ENCODE measurements at regions not wholly inside any gene's neighbourhood (a gene's known extent, or its start where the extent isn't known, plus 50 kb on each side); places are given as distances from the start of the nearest gene placed in this dataset.

GRCh38 chr12:76256904-76257303 lies 91.3 kb downstream of the BBS10 start:
- DNase-seq (ENCODE audit: low read depth), result no peak

- DNase-seq (ENCODE audit: low read depth), result no peak
Observed at GRCh38 chr12:76256321-76256720, 91.9 kb downstream of the BBS10 start.

DNA sequence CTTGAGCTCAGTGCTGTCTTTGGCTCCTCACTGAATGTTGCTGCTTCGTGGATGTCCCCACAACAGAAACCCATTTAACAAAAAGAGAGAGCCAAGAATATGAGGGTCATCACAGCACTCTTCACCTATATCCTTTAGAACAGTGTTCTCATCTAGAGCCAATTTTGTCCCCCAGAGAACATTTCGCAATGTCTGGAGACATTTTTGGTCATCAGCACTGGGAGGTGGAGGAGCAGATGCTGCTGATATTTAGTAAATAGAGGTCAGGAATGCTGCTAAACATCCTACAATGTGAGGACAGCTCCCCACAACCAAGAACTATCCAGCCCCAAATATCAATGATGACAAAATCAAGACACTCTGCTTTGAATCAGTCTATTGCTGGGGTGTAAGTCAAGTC lies 92.5 kb downstream of the BBS10 start:
- DNase-seq (ENCODE audit: low read depth), result no peak

DNA sequence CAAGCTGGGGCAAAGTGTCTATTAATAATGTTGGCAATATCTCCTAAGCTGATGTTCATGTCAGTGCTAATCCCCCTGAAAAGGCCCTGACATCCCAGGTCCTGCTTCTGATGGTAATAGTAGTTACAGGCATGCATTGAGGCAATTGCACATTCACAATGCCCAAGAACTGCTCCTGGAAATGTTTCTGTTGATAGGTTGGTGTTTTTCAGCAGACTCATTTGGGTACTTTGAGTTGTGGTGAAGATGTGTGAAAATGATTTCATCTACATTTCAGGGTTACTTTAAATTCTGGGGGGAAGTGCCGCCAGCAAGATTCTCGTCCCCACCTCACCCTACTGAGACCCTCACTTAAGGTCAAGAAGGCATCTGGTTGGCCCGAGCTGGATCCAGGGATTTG lies 92.9 kb downstream of the BBS10 start:
- no peak for DNase-seq (ENCODE audit: low read depth)

DNA sequence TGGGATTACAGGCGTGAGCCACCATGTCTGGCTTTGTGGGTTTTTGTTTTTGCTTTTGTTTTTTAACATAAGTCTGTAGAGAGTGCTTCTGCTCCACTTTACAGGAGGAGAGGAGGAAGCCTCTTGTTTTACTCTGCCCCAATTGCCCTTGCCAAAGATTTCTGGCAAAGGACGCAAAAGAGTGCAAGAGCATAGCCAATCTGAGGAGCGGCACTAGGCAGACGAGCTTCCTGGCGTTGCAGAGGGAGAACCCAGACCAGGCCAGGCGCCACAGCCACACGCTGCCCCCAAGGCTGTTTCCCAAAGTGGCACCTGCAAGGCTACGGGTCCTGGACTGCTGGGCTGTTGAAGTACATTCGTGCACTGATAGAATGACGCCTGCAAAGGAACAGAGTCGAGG lies 96.2 kb downstream of the BBS10 start:
- DNase-seq (ENCODE audit: low read depth), result no peak

GRCh38 chr12:76250256-76250655 lies 98.0 kb downstream of the BBS10 start:
- no peak for DNase-seq (ENCODE audit: low read depth)

- DNase-seq (ENCODE audit: low read depth), result no peak
Observed at GRCh38 chr12:76249501-76249900, 98.7 kb downstream of the BBS10 start.

GRCh38 chr12:76247992-76248391 lies 100.2 kb downstream of the BBS10 start:
- no peak for DNase-seq (ENCODE audit: low read depth)

- DNase-seq (ENCODE audit: low read depth), result no peak
Observed at GRCh38 chr12:76247026-76247646, 101.1 kb downstream of the BBS10 start.

DNA sequence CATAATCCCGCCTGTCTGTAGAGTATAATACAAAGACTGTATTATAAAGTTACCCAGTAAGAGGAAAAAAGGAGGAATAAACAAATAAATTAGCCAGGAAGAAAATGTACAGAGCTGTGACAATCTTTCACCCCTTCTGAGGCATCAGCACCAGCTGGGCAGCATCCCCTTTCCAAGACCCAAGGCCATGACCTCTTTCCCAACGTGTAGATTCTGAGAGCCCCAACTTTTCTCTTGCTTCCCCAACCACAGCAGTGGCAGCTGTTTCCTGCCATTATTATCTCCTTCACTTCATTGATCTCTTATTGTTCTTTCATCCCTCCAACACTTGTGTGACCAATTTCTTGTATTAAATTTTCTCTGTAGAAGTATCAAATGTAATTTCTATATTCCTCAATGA lies 101.6 kb downstream of the BBS10 start:
- DNase-seq (ENCODE audit: low read depth), result no peak

GRCh38 chr12:76244300-76244699 lies 103.9 kb downstream of the BBS10 start:
- DNase-seq (ENCODE audit: low read depth), result no peak

DNA sequence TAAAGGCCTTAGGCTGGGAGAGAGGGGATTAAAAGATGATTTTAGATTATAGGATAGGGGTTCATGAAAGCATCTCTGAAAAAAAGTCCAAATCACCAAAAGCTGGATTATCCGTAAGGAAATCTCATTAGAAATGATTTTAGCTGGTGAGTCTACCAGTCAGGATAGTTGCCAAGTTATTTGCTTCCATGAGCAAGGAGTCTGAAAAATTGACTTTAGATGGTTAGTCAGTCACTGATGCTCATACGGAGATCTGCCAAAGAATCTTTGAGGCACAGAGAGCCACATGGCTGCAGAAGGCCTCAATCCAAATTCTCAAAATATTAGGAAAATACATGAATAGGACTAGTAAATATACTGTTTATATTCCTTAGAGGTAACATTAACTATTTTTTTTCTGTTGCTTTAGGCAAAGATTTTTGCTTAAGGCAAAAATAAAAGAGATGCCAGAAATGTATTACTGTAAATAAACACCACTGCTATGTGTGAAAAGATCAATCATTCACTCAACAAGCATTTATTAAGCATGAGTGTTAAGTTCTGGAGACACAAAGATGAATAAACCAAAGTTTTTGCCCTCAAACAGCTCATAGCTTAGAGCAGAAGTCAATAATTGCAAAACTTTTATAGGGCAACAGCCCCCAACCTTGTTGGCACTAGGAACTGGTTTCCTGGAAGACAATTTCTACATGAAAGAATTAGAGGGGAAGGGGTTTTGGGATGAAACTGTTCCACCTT lies 105.2 kb downstream of the BBS10 start:
- DNase-seq (ENCODE audit: low read depth), result no peak

DNA sequence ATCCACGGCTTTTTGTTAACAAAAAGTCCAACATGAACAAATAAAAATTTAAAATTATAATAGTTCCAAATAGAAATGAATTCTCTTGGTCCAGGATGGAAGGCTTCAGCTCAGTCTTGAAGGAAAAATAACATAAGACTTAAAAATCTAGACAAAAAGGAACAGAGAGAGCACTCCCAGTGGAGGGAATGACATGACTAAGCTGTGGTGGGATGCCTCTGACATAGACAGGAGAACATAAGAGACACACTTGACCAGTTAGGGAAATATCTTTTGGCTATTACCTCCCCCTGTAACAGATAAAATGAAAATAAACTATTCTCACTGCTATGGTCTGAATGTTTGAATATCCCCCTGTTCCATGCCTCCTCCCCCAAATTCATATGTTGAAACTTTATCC lies 106.8 kb downstream of the BBS10 start:
- DNase-seq (ENCODE audit: low read depth), result no peak

- no peak for DNase-seq (ENCODE audit: low read depth)
Observed at GRCh38 chr12:76240281-76240680, 107.9 kb downstream of the BBS10 start.

DNA sequence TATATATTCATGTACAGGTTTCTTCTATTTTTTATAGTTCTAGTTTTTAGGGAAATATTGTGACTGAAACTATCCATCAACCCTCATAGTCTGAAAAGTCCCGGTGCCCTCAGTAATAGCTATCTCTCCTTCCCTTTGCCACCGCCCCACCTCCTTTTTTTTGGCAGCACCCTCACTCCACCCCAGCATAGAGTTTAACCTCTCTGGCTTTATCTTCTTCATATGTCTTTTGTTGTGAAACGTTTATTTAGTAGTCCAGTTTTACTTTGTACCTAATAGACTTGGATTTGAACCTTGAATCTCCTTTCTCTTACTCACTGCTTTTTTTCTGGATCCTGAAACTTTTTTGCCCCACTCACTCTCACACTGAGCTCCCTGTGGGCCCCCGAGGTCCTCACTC lies 109.5 kb downstream of the BBS10 start:
- DNase-seq (ENCODE audit: low read depth), result no peak

DNA sequence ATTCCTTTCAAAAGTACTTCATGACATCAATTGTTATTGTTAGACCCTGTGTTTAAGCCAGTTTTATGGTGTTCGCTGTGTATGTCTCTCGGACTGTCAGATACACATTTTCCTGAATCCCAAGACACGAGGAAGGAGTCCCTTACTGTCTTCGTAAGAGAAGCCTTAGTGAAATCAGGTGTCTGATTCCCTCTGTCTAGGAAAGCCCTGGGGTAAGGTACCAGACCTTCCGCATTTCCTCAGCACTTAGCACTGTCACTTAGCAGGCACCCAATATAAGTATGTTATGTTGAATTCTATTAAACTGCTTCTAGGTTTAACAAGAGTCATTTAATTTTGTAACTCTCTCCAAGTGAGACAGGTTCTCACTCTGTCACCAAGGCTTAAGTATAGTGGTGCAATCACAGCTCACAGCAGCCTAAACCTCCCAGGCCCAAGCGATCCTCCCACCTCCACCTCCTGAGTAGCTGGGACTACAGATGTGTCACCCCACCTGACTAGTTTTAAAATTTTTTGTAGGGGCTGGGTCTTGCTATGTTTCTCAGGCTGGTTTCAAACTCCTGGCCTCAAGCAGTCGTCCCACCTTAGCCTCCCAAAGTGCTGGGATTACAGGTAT lies 111.0 kb downstream of the BBS10 start:
- DNase-seq (ENCODE audit: low read depth), result no peak

GRCh38 chr12:76236640-76237039 lies 111.6 kb downstream of the BBS10 start:
- no peak for DNase-seq (ENCODE audit: low read depth)

DNA sequence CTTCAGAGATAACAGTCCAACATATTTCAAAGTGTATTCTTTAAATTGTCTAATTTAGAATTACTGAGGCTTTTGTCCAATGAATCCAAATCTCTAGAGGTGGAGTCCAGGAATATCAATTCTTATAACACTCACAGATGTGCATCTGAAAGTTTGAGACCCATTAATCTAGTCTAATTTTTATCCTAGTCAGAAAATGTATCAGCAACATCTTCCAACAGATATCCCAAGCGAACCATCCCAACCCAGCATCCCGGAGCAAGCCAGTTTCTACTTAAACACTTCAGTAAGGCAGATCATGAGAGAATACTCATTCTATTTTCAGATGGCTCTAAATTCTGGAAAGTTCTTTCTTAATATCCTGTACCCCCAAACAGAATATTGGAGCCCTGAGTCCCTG lies 113.5 kb downstream of the BBS10 start:
- no peak for DNase-seq (ENCODE audit: low read depth)

GRCh38 chr12:76232013-76232412 lies 116.2 kb downstream of the BBS10 start:
- no peak for DNase-seq (ENCODE audit: low read depth)

DNA sequence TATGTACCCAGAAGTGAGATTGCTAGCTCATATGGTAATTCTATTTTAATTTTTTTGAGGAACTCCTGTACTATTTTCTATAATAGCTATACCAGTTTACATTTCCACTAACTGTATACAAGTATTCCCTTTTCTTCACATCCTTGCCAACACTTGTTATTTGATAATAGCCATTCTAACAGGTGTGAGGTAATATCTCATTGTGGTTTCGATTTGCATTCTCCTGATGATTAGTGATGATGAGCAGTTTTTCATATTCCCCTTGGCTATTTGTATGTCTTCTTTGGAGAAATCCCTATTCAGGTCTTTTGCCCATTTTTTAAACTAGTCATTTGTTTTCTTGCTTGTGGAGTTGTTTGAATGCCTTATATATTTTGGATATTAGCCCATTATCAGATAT lies 121.3 kb downstream of the BBS10 start:
- no peak for DNase-seq (ENCODE audit: low read depth)

DNA sequence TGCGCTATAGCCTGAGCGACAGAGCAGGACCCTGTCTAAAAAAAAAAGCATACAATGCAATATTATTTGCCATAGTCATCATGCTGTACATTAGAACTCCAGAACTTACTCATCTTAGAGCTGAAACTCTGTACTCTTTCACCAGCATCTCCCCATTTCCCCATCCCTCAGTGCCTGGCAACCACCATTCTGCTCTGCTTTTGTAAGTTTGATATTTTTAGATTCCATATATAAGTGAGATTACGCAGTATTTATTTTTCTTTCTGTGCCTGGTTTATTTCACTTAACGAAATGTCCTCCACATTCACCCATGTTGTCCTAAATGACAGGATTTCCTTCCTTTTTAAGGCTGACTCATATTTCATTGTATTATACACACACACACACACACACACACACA lies 121.8 kb downstream of the BBS10 start:
- no peak for DNase-seq (ENCODE audit: low read depth)

DNA sequence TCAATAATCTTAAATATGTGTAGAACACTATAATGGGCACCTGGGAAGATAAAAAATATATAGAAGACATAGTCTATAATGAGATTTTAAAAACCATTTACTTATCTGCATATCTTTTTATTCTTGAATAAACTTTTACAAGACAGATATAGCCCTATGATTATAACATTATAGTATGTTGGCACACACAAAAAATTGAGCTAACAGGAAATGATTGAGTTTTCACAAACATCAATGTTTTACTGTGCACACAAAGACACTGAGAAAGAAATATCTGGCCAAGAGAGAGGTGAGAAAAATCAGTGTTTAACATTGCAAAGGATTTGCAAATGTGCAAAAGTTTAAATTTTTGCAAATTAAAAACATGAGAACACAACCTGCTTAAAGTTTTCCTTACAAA lies 124.3 kb downstream of the BBS10 start:
- no peak for DNase-seq (ENCODE audit: low read depth)

- DNase-seq (ENCODE audit: low read depth), result no peak
Observed at GRCh38 chr12:76220980-76221379, 127.2 kb downstream of the BBS10 start.

GRCh38 chr12:76219806-76220205 lies 128.4 kb downstream of the BBS10 start:
- no peak for DNase-seq (ENCODE audit: low read depth)
